Glutamatergic neuron (in vitro differentiated cells): ENCODE measurements at regions not wholly inside any gene's neighbourhood (a gene's known extent, or its start where the extent isn't known, plus 50 kb on each side); places are given as distances from the start of the nearest gene placed in this dataset.

Experiments
- DNase-seq: peaks from one replicate; pipeline ENCODE4 v3.0.0; 2022
- H3K27ac Mint-ChIP-seq: one replicate; pipeline ENCODE4 v1.8.0; 2020; ENCODE audit warnings: mild to moderate bottlenecking, mixed read lengths, inconsistent platforms; ENCODE audit not compliant: unreplicated experiment
- H3K27me3 Mint-ChIP-seq: one replicate; pipeline ENCODE4 v1.8.0; 2020; ENCODE audit warnings: mild to moderate bottlenecking, moderate library complexity, mixed read lengths, inconsistent platforms; ENCODE audit not compliant: unreplicated experiment
- H3K36me3 Mint-ChIP-seq: one replicate; pipeline ENCODE4 v1.8.0; 2020; ENCODE audit warnings: mild to moderate bottlenecking, mixed read lengths, inconsistent platforms; ENCODE audit not compliant: unreplicated experiment
- H3K4me1 Mint-ChIP-seq: one replicate; pipeline ENCODE4 v1.8.0; 2020; ENCODE audit warnings: mild to moderate bottlenecking, low read depth, mixed read lengths, inconsistent platforms; ENCODE audit not compliant: unreplicated experiment
- H3K4me3 Mint-ChIP-seq: one replicate; pipeline ENCODE4 v1.8.0; 2020; ENCODE audit warnings: mild to moderate bottlenecking, mixed read lengths, inconsistent platforms; ENCODE audit not compliant: unreplicated experiment
- H3K9me3 Mint-ChIP-seq: one replicate; pipeline ENCODE4 v1.8.0; 2020; ENCODE audit warnings: mild to moderate bottlenecking, moderate library complexity, mixed read lengths, inconsistent platforms; ENCODE audit not compliant: unreplicated experiment
- TF ChIP-seq, protein P1 (sequence below): fragments of 200-600 bp; sonication (generic); IDR thresholded peaks from one replicate; pipeline ENCODE4 v1.5.0; 2021; ENCODE audit not compliant: partially characterized antibody, unreplicated experiment

- H3K4me3 Mint-ChIP-seq = no peak overlapping the region
- no peak for DNase-seq
Measured at GRCh38 chr2:41634686-41635085, 413.1 kb upstream of the PKDCC start.

GRCh38 chr2:41644936-41645335 lies 402.9 kb upstream of the PKDCC start:
- Mint-ChIP-seq H3K27me3 (no peaks in the 10 kb centered on the region), H3K36me3 (no peaks in the 10 kb centered on the region), H3K27ac (no peak overlapping the region), H3K4me3 (no peak overlapping the region), H3K9me3 (peaks cover 2% of the 10 kb centered on the region), H3K4me1 (no peaks in the 10 kb centered on the region)
- DNase-seq = no peak
- TF ChIP-seq, protein P1, sequence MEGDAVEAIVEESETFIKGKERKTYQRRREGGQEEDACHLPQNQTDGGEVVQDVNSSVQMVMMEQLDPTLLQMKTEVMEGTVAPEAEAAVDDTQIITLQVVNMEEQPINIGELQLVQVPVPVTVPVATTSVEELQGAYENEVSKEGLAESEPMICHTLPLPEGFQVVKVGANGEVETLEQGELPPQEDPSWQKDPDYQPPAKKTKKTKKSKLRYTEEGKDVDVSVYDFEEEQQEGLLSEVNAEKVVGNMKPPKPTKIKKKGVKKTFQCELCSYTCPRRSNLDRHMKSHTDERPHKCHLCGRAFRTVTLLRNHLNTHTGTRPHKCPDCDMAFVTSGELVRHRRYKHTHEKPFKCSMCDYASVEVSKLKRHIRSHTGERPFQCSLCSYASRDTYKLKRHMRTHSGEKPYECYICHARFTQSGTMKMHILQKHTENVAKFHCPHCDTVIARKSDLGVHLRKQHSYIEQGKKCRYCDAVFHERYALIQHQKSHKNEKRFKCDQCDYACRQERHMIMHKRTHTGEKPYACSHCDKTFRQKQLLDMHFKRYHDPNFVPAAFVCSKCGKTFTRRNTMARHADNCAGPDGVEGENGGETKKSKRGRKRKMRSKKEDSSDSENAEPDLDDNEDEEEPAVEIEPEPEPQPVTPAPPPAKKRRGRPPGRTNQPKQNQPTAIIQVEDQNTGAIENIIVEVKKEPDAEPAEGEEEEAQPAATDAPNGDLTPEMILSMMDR = no peak

More at GRCh38 chr2:41634686-41635085, 413.1 kb upstream of the PKDCC start:
- TF ChIP-seq, protein P1 = no peak
- H3K27ac Mint-ChIP-seq = no peak overlapping the region
- H3K27me3 Mint-ChIP-seq = no peaks in the 10 kb centered on the region
- H3K36me3 Mint-ChIP-seq = peaks cover 4% of the 10 kb centered on the region
- H3K9me3 Mint-ChIP-seq = no peaks in the 10 kb centered on the region
- H3K4me1 Mint-ChIP-seq = no peaks in the 10 kb centered on the region

DNA sequence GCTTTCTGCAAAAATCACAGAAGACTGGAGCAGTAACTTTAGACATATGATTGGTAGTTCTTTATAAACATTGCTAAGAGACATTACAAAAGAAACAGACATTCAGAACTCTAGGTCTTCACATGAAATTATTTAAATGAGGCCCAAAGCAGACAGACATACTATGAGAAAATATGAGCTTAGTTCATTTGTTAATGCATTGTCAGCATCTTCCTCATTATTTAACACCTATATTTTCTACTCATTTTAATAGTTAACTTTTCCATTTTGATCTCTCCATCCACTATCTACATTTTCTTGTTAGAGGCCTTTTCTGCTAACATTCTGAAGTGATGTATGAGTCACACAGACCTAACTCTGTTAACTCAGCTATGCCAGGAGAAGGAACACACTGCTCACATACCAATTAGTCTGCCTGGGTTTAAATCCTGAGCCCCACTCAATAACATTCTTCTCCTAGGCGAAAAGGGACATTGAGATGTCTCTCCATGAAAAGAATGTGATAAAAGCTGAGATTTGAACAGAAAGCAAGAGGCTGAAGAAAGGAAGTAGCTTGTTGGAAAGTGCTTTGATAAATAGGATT lies 400.3 kb upstream of the PKDCC start:
- no peak for DNase-seq
- H3K27me3 Mint-ChIP-seq = no peaks in the 10 kb centered on the region
- TF ChIP-seq, protein P1 = no peak
- H3K9me3 Mint-ChIP-seq = no peaks in the 10 kb centered on the region
- no peaks in the 10 kb centered on the region for H3K4me1 Mint-ChIP-seq
- H3K4me3 Mint-ChIP-seq = no peak overlapping the region
- no peak overlapping the region for H3K27ac Mint-ChIP-seq
- H3K36me3 Mint-ChIP-seq = no peaks in the 10 kb centered on the region

DNA sequence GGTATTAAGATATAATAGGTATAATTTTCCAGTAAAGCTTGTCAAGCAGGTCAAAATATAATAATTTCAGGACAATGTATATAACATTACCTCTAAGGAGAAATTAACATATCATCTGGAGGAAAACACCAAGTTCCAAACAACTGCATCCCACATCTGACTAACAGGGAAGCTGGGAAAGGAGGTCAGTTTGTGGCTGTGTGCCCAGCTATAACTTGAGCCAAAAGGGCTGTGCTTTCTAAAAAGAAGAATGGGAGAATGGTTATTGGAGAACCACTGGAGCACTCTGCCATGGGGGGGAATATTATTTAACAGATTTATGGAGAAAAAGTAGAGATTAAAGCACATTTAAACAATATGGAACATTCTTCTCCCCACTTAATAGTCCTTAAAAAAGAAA lies 390.6 kb upstream of the PKDCC start:
- Mint-ChIP-seq H3K36me3 (no peaks in the 10 kb centered on the region), H3K4me1 (no peaks in the 10 kb centered on the region), H3K9me3 (no peaks in the 10 kb centered on the region), H3K27me3 (no peaks in the 10 kb centered on the region), H3K27ac (no peak overlapping the region), H3K4me3 (no peak overlapping the region)
- TF ChIP-seq, protein P1 = no peak
- DNase-seq = no peak

DNA sequence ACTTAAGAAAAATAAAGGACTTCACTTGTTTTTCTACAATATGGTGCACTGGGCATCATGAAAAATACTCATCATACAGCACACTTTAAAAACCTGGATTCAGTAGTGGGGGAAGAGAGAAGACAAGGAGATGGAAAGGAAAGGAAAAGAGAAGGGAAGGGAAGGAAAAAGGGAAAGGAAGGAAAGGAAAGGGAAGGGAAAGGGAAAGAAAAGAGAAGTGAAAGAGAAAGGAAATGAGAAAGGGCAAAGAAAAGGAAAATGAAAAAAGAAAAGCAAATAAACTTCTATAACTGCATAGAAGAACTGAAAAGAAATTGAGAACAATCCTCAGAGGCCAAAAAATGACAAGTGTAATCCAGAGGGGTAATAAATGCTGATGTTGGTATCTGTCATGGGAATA lies 388.1 kb upstream of the PKDCC start:
- Mint-ChIP-seq H3K4me3 (no peak overlapping the region), H3K4me1 (no peaks in the 10 kb centered on the region), H3K27me3 (no peaks in the 10 kb centered on the region), H3K27ac (no peak overlapping the region), H3K9me3 (no peaks in the 10 kb centered on the region), H3K36me3 (no peaks in the 10 kb centered on the region)
- no peak for DNase-seq
- TF ChIP-seq, protein P1 = no peak
